GM19239 (cell line): ENCODE measurements at regions not wholly inside any gene's neighbourhood (a gene's known extent, or its start where the extent isn't known, plus 50 kb on each side); places are given as distances from the start of the nearest gene placed in this dataset.
"Not testable (repeated sequence)": the region's sequence is repeated elsewhere in the genome, so short reads cannot be mapped to it uniquely, and the experiment has no call there.

Experiments
- DNase-seq: peaks from one replicate; pipeline ENCODE4 v3.0.0; 2011; ENCODE audit warnings: low spot score; ENCODE audit not compliant: insufficient read length
- FAIRE-seq: peaks from 2 replicates; lab custom pipeline; 2011; peaks lifted over from hg19 to GRCh38; lab: Jason Lieb, UNC

GRCh38 chr2:16791496-16791895, 125.9 kb upstream of the CYRIA start:
- DNase-seq (no peak), FAIRE-seq (no peak)

- FAIRE-seq = no peak
- no peak for DNase-seq
Measured at GRCh38 chr2:16785149-16785548, 119.5 kb upstream of the CYRIA start.

- FAIRE-seq (no peak), DNase-seq (no peak)
Measured at GRCh38 chr2:16784652-16785051, 119.0 kb upstream of the CYRIA start.

- FAIRE-seq = no peak
Measured at GRCh38 chr2:16777123-16777870, 111.7 kb upstream of the CYRIA start.

GRCh38 chr2:16775899-16776231, 110.2 kb upstream of the CYRIA start:
- DNase-seq (no peak), FAIRE-seq (no peak)

More at GRCh38 chr2:16777123-16777870, 111.7 kb upstream of the CYRIA start:
- DNase-seq = no peak

GRCh38 chr2:16774980-16775898, 109.6 kb upstream of the CYRIA start:
- FAIRE-seq = no peak

GRCh38 chr2:16774091-16774490, 108.5 kb upstream of the CYRIA start:
- DNase-seq (no peak), FAIRE-seq (no peak)

More at GRCh38 chr2:16774980-16775898, 109.6 kb upstream of the CYRIA start:
- DNase-seq = no peak

GRCh38 chr2:16773080-16773713, 107.6 kb upstream of the CYRIA start:
- DNase-seq (peak; percentile 9), FAIRE-seq (peak; percentile 66)

GRCh38 chr2:16767789-16768476, 102.3 kb upstream of the CYRIA start:
- no peak for DNase-seq
- FAIRE-seq = no peak

- no peak for DNase-seq
Measured at GRCh38 chr2:16765356-16765755, 99.7 kb upstream of the CYRIA start.

GRCh38 chr2:16764487-16764886, 98.9 kb upstream of the CYRIA start:
- no peak for DNase-seq
- no peak for FAIRE-seq

More at GRCh38 chr2:16765356-16765755, 99.7 kb upstream of the CYRIA start:
- no peak for FAIRE-seq

GRCh38 chr2:16763493-16763899, 97.9 kb upstream of the CYRIA start:
- DNase-seq = no peak

GRCh38 chr2:16763056-16763455, 97.4 kb upstream of the CYRIA start:
- DNase-seq = no peak
- no peak for FAIRE-seq

More at GRCh38 chr2:16763493-16763899, 97.9 kb upstream of the CYRIA start:
- no peak for FAIRE-seq

GRCh38 chr2:16760426-16760825, 94.8 kb upstream of the CYRIA start:
- no peak for DNase-seq
- FAIRE-seq = no peak

GRCh38 chr2:16756831-16757644, 91.4 kb upstream of the CYRIA start:
- DNase-seq (peak; percentile 55), FAIRE-seq (peak; percentile 98)

- DNase-seq = no peak
- FAIRE-seq = no peak
Measured at GRCh38 chr2:16755442-16755841, 89.8 kb upstream of the CYRIA start.

- not testable (repeated sequence) for DNase-seq, FAIRE-seq
Measured at GRCh38 chr2:16753025-16753424, 87.4 kb upstream of the CYRIA start.

- DNase-seq, FAIRE-seq: not testable (repeated sequence)
Measured at GRCh38 chr2:16750925-16751214, 85.2 kb upstream of the CYRIA start.

GRCh38 chr2:16750175-16750924, 84.7 kb upstream of the CYRIA start:
- DNase-seq (no peak), FAIRE-seq (no peak)
